ENCODE measurements at regions not wholly inside any gene's neighbourhood (a gene's known extent, or its start where the extent isn't known, plus 50 kb on each side); places are given as distances from the start of the nearest gene placed in this dataset.

DNA sequence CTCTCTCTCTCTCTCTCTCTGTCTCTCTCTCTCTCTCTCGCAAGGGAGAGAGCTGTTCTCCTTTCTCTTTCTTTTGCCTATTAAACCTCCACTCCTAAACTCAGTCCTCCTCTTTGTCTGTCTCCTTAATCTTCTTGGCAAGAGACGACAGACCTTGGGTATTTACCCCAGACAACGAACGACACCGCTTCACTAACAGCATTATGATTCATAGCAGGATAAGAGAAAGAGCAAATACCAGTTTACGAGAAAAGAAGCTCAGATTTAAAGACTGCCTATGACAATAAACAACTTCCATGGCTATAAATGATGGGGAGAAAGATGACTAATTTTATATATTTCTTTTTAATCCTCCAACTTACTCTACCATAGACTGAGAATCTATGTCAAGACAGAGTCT is 1396.5 kb upstream of the CELF2 start:
- no peak for TF ChIP-seq EZH2 (IDR thresholded peaks at IDR 0.05; ENCODE audit: borderline replicate concordance, low read length)
- TF ChIP-seq, protein P1, sequence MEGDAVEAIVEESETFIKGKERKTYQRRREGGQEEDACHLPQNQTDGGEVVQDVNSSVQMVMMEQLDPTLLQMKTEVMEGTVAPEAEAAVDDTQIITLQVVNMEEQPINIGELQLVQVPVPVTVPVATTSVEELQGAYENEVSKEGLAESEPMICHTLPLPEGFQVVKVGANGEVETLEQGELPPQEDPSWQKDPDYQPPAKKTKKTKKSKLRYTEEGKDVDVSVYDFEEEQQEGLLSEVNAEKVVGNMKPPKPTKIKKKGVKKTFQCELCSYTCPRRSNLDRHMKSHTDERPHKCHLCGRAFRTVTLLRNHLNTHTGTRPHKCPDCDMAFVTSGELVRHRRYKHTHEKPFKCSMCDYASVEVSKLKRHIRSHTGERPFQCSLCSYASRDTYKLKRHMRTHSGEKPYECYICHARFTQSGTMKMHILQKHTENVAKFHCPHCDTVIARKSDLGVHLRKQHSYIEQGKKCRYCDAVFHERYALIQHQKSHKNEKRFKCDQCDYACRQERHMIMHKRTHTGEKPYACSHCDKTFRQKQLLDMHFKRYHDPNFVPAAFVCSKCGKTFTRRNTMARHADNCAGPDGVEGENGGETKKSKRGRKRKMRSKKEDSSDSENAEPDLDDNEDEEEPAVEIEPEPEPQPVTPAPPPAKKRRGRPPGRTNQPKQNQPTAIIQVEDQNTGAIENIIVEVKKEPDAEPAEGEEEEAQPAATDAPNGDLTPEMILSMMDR (conservative IDR thresholded peaks at IDR 0.05 in 1 of 2, IDR thresholded peaks at IDR 0.05 in 1 of 2; ENCODE audit: extremely low read depth in 1 of 2, insufficient read depth in 1 of 2, low read depth in 1 of 2, low read length in 2 of 2) = no peak

Data from mammary epithelial cell (primary cell).